RPMI7951 (cell line): ENCODE measurements at regions not wholly inside any gene's neighbourhood (a gene's known extent, or its start where the extent isn't known, plus 50 kb on each side); places are given as distances from the start of the nearest gene placed in this dataset.

Experiments
- DNase-seq: peaks from one replicate; pipeline ENCODE4 v3.0.0-alpha.2; 2012; ENCODE audit warnings: low read depth

- DNase-seq = no peak
These were observed 227.4 kb upstream of the PPP2R2D start for GRCh38 chr10:131673396-131673795.

GRCh38 chr10:131674130-131674529, 226.7 kb upstream of the PPP2R2D start:
- DNase-seq = no peak

GRCh38 chr10:131675104-131675503, 225.7 kb upstream of the PPP2R2D start:
- DNase-seq = no peak

- no peak for DNase-seq
These were observed 224.6 kb upstream of the PPP2R2D start for GRCh38 chr10:131676046-131676799.

GRCh38 chr10:131676800-131677421, 223.9 kb upstream of the PPP2R2D start:
- DNase-seq = no peak

GRCh38 chr10:131677671-131678070, 223.1 kb upstream of the PPP2R2D start:
- DNase-seq = no peak

GRCh38 chr10:131678171-131678570, 222.6 kb upstream of the PPP2R2D start:
- DNase-seq = no peak

GRCh38 chr10:131678613-131679012, 222.2 kb upstream of the PPP2R2D start:
- no peak for DNase-seq

- no peak for DNase-seq
These were observed 220.9 kb upstream of the PPP2R2D start for GRCh38 chr10:131679926-131680325.

GRCh38 chr10:131681122-131681521, 219.7 kb upstream of the PPP2R2D start:
- no peak for DNase-seq

GRCh38 chr10:131681656-131682055, 219.2 kb upstream of the PPP2R2D start:
- DNase-seq = no peak

GRCh38 chr10:131682271-131682962, 218.4 kb upstream of the PPP2R2D start:
- no peak for DNase-seq

- no peak for DNase-seq
These were observed 217.4 kb upstream of the PPP2R2D start for GRCh38 chr10:131683281-131683861.

- DNase-seq = no peak
These were observed 216.9 kb upstream of the PPP2R2D start for GRCh38 chr10:131683941-131684340.

GRCh38 chr10:131685007-131685406, 215.8 kb upstream of the PPP2R2D start:
- DNase-seq = no peak

GRCh38 chr10:131685576-131685975, 215.2 kb upstream of the PPP2R2D start:
- DNase-seq = no peak

GRCh38 chr10:131686781-131687420, 213.9 kb upstream of the PPP2R2D start:
- no peak for DNase-seq

- no peak for DNase-seq
These were observed 212.5 kb upstream of the PPP2R2D start for GRCh38 chr10:131688304-131688703.

GRCh38 chr10:131689016-131689415, 211.8 kb upstream of the PPP2R2D start:
- no peak for DNase-seq

- DNase-seq = no peak
These were observed 211.3 kb upstream of the PPP2R2D start for GRCh38 chr10:131689486-131689885.

GRCh38 chr10:131689954-131690757, 210.7 kb upstream of the PPP2R2D start:
- DNase-seq = no peak
